Panc1 (cell line): ENCODE measurements at regions not wholly inside any gene's neighbourhood (a gene's known extent, or its start where the extent isn't known, plus 50 kb on each side); places are given as distances from the start of the nearest gene placed in this dataset.

ENCODE experiments used
- ATAC-seq: fragments of 200-7000 bp; cut with Tn5 transposase; 2 replicates; pipeline ENCODE4 v1.9.1; 2020; ENCODE audit warnings: mild to moderate bottlenecking, moderate library complexity
- BruUV-seq: library from RNA; stranded (reverse); fragments of 400-500 nt; replicated peaks from 2 replicates; lab custom pipeline; 2021; lab: Mats Ljungman, UMichigan
- CTCF ChIA-PET: fragments of 300-600 bp; sonication (Branson Sonifier 250); formaldehyde crosslinking; loops from one replicate; lab custom pipeline; 2022; ENCODE audit warnings: antibody characterized with exemption; lab: Charles Lee
- POLR2A ChIA-PET: fragments of 300-600 bp; sonication (Branson Sonifier 250); formaldehyde crosslinking; loops from one replicate; lab custom pipeline; 2022; ENCODE audit warnings: antibody characterized with exemption; lab: Charles Lee
- DNase-seq: peaks from one replicate; pipeline ENCODE4 v3.0.0-alpha.2; 2010; ENCODE audit warnings: low read depth, low spot score
- H3K27ac ChIP-seq: 2 replicates; pipeline ENCODE4 v1.5.1; 2011; ENCODE audit warnings: mild to moderate bottlenecking, low read length, inconsistent platforms
- H3K27me3 ChIP-seq: fragments of 200-500 bp; sonication (Bioruptor generic); 2 replicates; pipeline ENCODE4 v1.6.0; 2014; ENCODE audit warnings: low read length, inconsistent platforms; ENCODE audit not compliant: control insufficient read depth, insufficient read depth
- H3K36me3 ChIP-seq: fragments of 200-500 bp; sonication (Bioruptor generic); 2 replicates; pipeline ENCODE4 v1.5.1; 2014; ENCODE audit warnings: inconsistent platforms, mild to moderate bottlenecking, low read length, moderate library complexity; ENCODE audit not compliant: control insufficient read depth, insufficient read depth
- H3K4me1 ChIP-seq: 2 replicates; pipeline ENCODE4 v1.5.1; 2011; ENCODE audit warnings: inconsistent platforms, mild to moderate bottlenecking, low read length, moderate library complexity; ENCODE audit not compliant: control insufficient read depth, insufficient read depth
- H3K4me3 ChIP-seq, 2 experiments: 2 replicates each; pipeline ENCODE4 v1.5.1; 2011 to 2012; ENCODE audit warnings: low read depth in 2 of 2, low read length in 2 of 2, mild to moderate bottlenecking in 2 of 2, inconsistent platforms in 1 of 2, moderate library complexity in 1 of 2
- H3K9me3 ChIP-seq: fragments of 200-500 bp; sonication (Bioruptor generic); 2 replicates; pipeline ENCODE4 v1.5.1; 2014; ENCODE audit warnings: low read depth, mild to moderate bottlenecking, inconsistent platforms, low read length, moderate library complexity; ENCODE audit not compliant: control insufficient read depth, insufficient read depth
- POLR2AphosphoS5 ChIP-seq: IDR thresholded peaks from 2 replicates; pipeline ENCODE4 v1.6.1; 2012; ENCODE audit warnings: mild to moderate bottlenecking, low read depth, low read length, moderate library complexity
- REST ChIP-seq, 2 experiments: IDR thresholded peaks; 2 replicates each; pipeline ENCODE4 v1.6.1; 2011 to 2012; ENCODE audit warnings: low read depth in 2 of 2, control low read depth in 1 of 2, low read length in 1 of 2, mild to moderate bottlenecking in 1 of 2, moderate library complexity in 1 of 2; ENCODE audit not compliant: insufficient read depth in 1 of 2
- SIN3A ChIP-seq: IDR thresholded peaks from 2 replicates; pipeline ENCODE4 v1.6.1; 2012; ENCODE audit warnings: low read depth, mild to moderate bottlenecking, low read length, moderate library complexity, borderline replicate concordance; ENCODE audit not compliant: insufficient read depth
- TCF7L2 ChIP-seq: IDR thresholded peaks from 2 replicates; pipeline ENCODE4 v1.6.1; 2011; ENCODE audit warnings: mild to moderate bottlenecking, low read depth, low read length, inconsistent platforms
- in situ Hi-C: cut with HindIII; loops from 2 replicates; pipeline ENCODE4 v1.10.0; 2016; ENCODE audit warnings: low sequenced_read_pairs, low pct_unique_long_range_greater_than_20kb
- intact Hi-C: fragments of 100-400 bp; cut with micrococcal nuclease; formaldehyde crosslinking; loops from one replicate; pipeline ENCODE4 v1.10.0; 2022; ENCODE audit not compliant: unreplicated experiment
- TF ChIP-seq, protein P1 (sequence below): fragments of 450-650 bp; IDR thresholded peaks from 2 replicates; pipeline ENCODE4 v1.5.1; 2017; ENCODE audit warnings: mild to moderate bottlenecking

DNA sequence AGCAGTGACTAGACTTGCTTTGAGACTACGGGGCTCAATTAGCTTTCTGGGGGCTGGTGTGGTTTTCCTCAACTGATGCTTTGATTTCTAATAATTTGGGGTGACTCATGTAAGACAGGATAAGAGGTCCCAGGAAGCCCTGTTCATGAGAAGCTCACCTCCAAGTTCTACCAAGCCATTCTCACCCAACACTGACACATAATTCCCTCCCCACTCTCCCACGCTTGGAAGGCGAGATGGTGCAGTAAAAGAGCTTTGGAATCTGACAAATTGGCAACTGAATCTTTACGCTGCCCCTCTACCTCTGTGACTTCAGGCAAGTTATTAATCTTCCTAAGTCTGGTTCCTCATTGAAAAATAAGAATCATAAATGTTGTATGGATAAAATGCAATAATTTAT is 299.1 kb upstream of the DUSP10 start:
- no peak overlapping the region for H3K27ac ChIP-seq
- POLR2A ChIA-PET: no interaction called here
- intact Hi-C loops: no loop called here
- H3K36me3 ChIP-seq: no peaks in the 10 kb centered on the region
- CTCF ChIA-PET: no interaction called here
- BruUV-seq: no TSS peak
- H3K27me3 ChIP-seq: no peaks in the 10 kb centered on the region
- TF ChIP-seq, protein P1, sequence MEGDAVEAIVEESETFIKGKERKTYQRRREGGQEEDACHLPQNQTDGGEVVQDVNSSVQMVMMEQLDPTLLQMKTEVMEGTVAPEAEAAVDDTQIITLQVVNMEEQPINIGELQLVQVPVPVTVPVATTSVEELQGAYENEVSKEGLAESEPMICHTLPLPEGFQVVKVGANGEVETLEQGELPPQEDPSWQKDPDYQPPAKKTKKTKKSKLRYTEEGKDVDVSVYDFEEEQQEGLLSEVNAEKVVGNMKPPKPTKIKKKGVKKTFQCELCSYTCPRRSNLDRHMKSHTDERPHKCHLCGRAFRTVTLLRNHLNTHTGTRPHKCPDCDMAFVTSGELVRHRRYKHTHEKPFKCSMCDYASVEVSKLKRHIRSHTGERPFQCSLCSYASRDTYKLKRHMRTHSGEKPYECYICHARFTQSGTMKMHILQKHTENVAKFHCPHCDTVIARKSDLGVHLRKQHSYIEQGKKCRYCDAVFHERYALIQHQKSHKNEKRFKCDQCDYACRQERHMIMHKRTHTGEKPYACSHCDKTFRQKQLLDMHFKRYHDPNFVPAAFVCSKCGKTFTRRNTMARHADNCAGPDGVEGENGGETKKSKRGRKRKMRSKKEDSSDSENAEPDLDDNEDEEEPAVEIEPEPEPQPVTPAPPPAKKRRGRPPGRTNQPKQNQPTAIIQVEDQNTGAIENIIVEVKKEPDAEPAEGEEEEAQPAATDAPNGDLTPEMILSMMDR: no peak
- no peak for TF ChIP-seq SIN3A
- no peak for TF ChIP-seq TCF7L2
- no peak for TF ChIP-seq POLR2AphosphoS5
- TF ChIP-seq REST (IDR thresholded peaks at IDR 0.05; ENCODE audit: insufficient read depth in 1 of 2, low read depth in 2 of 2, low read length in 1 of 2): no peak
- ATAC-seq (no peak), DNase-seq (no peak)
- H3K4me1 ChIP-seq: no peaks in the 10 kb centered on the region
- in situ Hi-C loops: no loop called here
- no peak overlapping the region for H3K4me3 ChIP-seq
- H3K9me3 ChIP-seq: no peaks in the 10 kb centered on the region

GRCh38 chr1:222040121-222040805 is 298.4 kb upstream of the DUSP10 start:
- DNase-seq (no peak), ATAC-seq (no peak)
- TF ChIP-seq REST (IDR thresholded peaks at IDR 0.05; ENCODE audit: insufficient read depth in 1 of 2, low read depth in 2 of 2, low read length in 1 of 2) (no peak), TCF7L2 (no peak), POLR2AphosphoS5 (no peak), SIN3A (no peak)
- TF ChIP-seq, protein P1: no peak
- CTCF ChIA-PET: no interaction called here
- no TSS peak for BruUV-seq
- Histone ChIP-seq H3K27me3 (no peaks in the 10 kb centered on the region), H3K9me3 (no peaks in the 10 kb centered on the region), H3K4me1 (no peaks in the 10 kb centered on the region), H3K27ac (no peak overlapping the region), H3K36me3 (no peaks in the 10 kb centered on the region), H3K4me3 (no peak overlapping the region)
- POLR2A ChIA-PET: no interaction called here
- intact Hi-C loops: no loop called here
- in situ Hi-C loops: no loop called here
